IPS-NIHi7 (cell line): ENCODE measurements at regions not wholly inside any gene's neighbourhood (a gene's known extent, or its start where the extent isn't known, plus 50 kb on each side); places are given as distances from the start of the nearest gene placed in this dataset.

Source experiments
- DNase-seq: peaks from one replicate; pipeline ENCODE4 v3.0.0; 2012; ENCODE audit warnings: mixed read lengths; ENCODE audit errors: extremely low spot score

DNA sequence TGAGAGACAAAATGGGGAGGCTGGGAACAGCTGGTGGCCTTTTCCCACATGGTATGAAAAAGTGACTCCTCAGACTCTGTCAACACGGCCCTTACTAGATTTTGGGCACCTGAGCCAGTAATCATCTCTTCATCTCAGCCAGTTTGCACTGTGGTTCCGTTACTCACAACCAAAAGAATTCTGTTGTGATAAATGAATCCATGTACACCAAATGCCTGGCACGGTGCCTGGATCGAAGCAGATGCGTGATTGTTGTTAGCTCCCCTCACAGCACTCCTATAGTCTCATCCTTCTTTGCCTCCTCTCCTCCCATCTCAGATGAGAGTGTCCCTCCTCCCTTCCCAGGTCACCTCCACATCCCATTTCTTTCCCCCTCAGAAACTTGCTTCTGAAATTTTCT lies 57.9 kb upstream of the GJB5 start:
- no peak for DNase-seq

- no peak for DNase-seq
These were observed 57.0 kb upstream of the GJB5 start for GRCh38 chr1:34697818-34698217.

- no peak for DNase-seq
These were observed 53.4 kb upstream of the GJB5 start for GRCh38 chr1:34701326-34702060.
